GM12878 (cell line): ENCODE measurements at regions not wholly inside any gene's neighbourhood (a gene's known extent, or its start where the extent isn't known, plus 50 kb on each side); places are given as distances from the start of the nearest gene placed in this dataset.

Experiments used
- ATAC-seq: fragments of 200-7000 bp; cut with Tn5 transposase; 3 replicates; pipeline ENCODE4 v1.9.1; 2020; ENCODE audit warnings: mild to moderate bottlenecking, moderate library complexity
- BruUV-seq: library from RNA; stranded (reverse); fragments of 400-500 nt; replicated peaks from 2 replicates; lab custom pipeline; 2021; lab: Mats Ljungman, UMichigan
- CTCF ChIA-PET: fragments of 300-600 bp; sonication (Branson Sonifier 250); formaldehyde crosslinking; extraction: SDS; loops from one replicate; lab custom pipeline; 2021; ENCODE audit warnings: inconsistent platforms; lab: Yijun Ruan, JAX
- POLR2A ChIA-PET: fragments of 350-600 bp; formaldehyde crosslinking; extraction: SDS; loops from one replicate; lab custom pipeline; 2021; ENCODE audit warnings: inconsistent platforms; lab: Charles Lee
- RAD21 ChIA-PET: fragments of 300-600 bp; sonication (Branson Sonifier 250); formaldehyde crosslinking; loops from one replicate; lab custom pipeline; 2023; ENCODE audit warnings: antibody characterized with exemption; ENCODE audit not compliant: unreplicated experiment; lab: Charles Lee
- SMC1A ChIA-PET: fragments of 300-600 bp; sonication (Branson Sonifier 250); formaldehyde crosslinking; loops from one replicate; lab custom pipeline; 2023; ENCODE audit not compliant: unreplicated experiment, uncharacterized antibody; lab: Charles Lee
- DNase-seq: peaks from one replicate; pipeline ENCODE4 v3.0.0-alpha.2; 2011; ENCODE audit warnings: low read depth, low spot score
- FAIRE-seq: peaks from 3 replicates; lab custom pipeline; 2011; peaks lifted over from hg19 to GRCh38; lab: Jason Lieb, UNC
- H2AFZ ChIP-seq: 2 replicates; pipeline ENCODE4 v1.6.0; 2011; ENCODE audit warnings: low read depth, low read length, control low read depth; ENCODE audit not compliant: control insufficient read depth
- H3K27ac ChIP-seq: 2 replicates; pipeline ENCODE4 v1.5.1; 2011; ENCODE audit warnings: control low read depth; ENCODE audit not compliant: control insufficient read depth, insufficient read depth
- H3K27me3 ChIP-seq, 2 experiments: replicated peaks in 1 of 2; 2 replicates each; pipeline versions ENCODE4 v1.6.0 to v1.6.1; 2011; ENCODE audit warnings: low read length in 1 of 2; ENCODE audit not compliant: control insufficient read depth in 2 of 2, insufficient read depth in 2 of 2
- H3K36me3 ChIP-seq, 2 experiments: 2 replicates each; pipeline ENCODE4 v1.5.1; 2011; ENCODE audit warnings: low read length in 1 of 2; ENCODE audit not compliant: control insufficient read depth in 2 of 2, insufficient read depth in 2 of 2
- H3K4me1 ChIP-seq: 2 replicates; pipeline ENCODE4 v1.6.1; 2011; ENCODE audit warnings: mild to moderate bottlenecking, low read length, moderate library complexity, mixed read lengths; ENCODE audit not compliant: control insufficient read depth, insufficient read depth
- H3K4me2 ChIP-seq: 2 replicates; pipeline ENCODE4 v1.6.0; 2011; ENCODE audit warnings: control low read depth; ENCODE audit not compliant: control insufficient read depth, insufficient read depth
- H3K4me3 ChIP-seq: fragments of 200-600 bp; sonication (generic); 2 replicates; pipeline ENCODE4 v1.5.1; 2016
- H3K79me2 ChIP-seq: 2 replicates; pipeline ENCODE4 v1.6.0; 2011; ENCODE audit warnings: low read length; ENCODE audit not compliant: control insufficient read depth, insufficient read depth
- H3K9ac ChIP-seq: 2 replicates; pipeline ENCODE4 v1.8.0; 2011; ENCODE audit warnings: low read length, control low read depth, mixed read lengths; ENCODE audit not compliant: control insufficient read depth, insufficient read depth
- H3K9me3 ChIP-seq: replicated peaks from 3 replicates; pipeline ENCODE4 v1.5.1; 2011; ENCODE audit warnings: mild to moderate bottlenecking, low read length; ENCODE audit not compliant: control insufficient read depth, insufficient read depth
- H4K20me1 ChIP-seq: 2 replicates; pipeline ENCODE4 v1.6.0; 2011; ENCODE audit not compliant: control insufficient read depth, insufficient read depth
- CBX3 ChIP-seq: fragments of 200-600 bp; sonication (generic); IDR thresholded peaks from 2 replicates; pipeline ENCODE4 v1.6.1; 2016; ENCODE audit warnings: low read depth, borderline replicate concordance
- HDAC2 ChIP-seq: fragments of 200-600 bp; sonication (generic); IDR thresholded peaks from 2 replicates; pipeline ENCODE4 v1.6.1; 2017
- IKZF1 ChIP-seq: fragments of 450-650 bp; conservative IDR thresholded peaks from 2 replicates; pipeline ENCODE4 v1.6.1; 2017; ENCODE audit warnings: antibody characterized with exemption, mild to moderate bottlenecking
- JUNB ChIP-seq: IDR thresholded peaks from 2 replicates; pipeline ENCODE4 v1.6.1; 2016; ENCODE audit warnings: antibody characterized with exemption, mild to moderate bottlenecking
- MAX ChIP-seq: IDR thresholded peaks from 2 replicates; pipeline ENCODE4 v1.6.1; 2012; ENCODE audit warnings: low read depth, low read length, improper control_type of control experiment
- MEF2A ChIP-seq: IDR thresholded peaks from 2 replicates; pipeline ENCODE4 v1.6.1; 2011; ENCODE audit warnings: low read depth, mild to moderate bottlenecking, low read length, moderate library complexity; ENCODE audit not compliant: insufficient read depth
- MEF2B ChIP-seq: fragments of 450-650 bp; IDR thresholded peaks from 2 replicates; pipeline ENCODE4 v1.6.1; 2018; ENCODE audit warnings: mild to moderate bottlenecking, moderate library complexity; ENCODE audit not compliant: partially characterized antibody, poor library complexity, severe bottlenecking
- MTA2 ChIP-seq: fragments of 450-650 bp; IDR thresholded peaks from 2 replicates; pipeline ENCODE4 v1.6.1; 2016; ENCODE audit warnings: low read depth, mild to moderate bottlenecking, moderate library complexity
- PML ChIP-seq: IDR thresholded peaks from 2 replicates; pipeline ENCODE4 v1.6.1; 2012; ENCODE audit warnings: low read length, inconsistent platforms
- POU2F2 ChIP-seq: IDR thresholded peaks from 3 replicates; pipeline ENCODE4 v1.6.1; 2011; ENCODE audit warnings: low read depth, mild to moderate bottlenecking, low read length, borderline replicate concordance
- RUNX3 ChIP-seq: IDR thresholded peaks from 2 replicates; pipeline ENCODE4 v1.6.1; 2012; ENCODE audit warnings: low read length, inconsistent platforms
- SKIL ChIP-seq: fragments of 450-650 bp; IDR thresholded peaks from 2 replicates; pipeline ENCODE4 v1.6.1; 2017; ENCODE audit warnings: mild to moderate bottlenecking, low read depth, inconsistent platforms; ENCODE audit not compliant: poor library complexity, severe bottlenecking
- SP1 ChIP-seq: IDR thresholded peaks from one replicate; pipeline ENCODE4 v1.6.1; 2011; ENCODE audit warnings: low read depth, low read length
- STAT1 ChIP-seq: fragments of 450-650 bp; conservative IDR thresholded peaks from 2 replicates; pipeline ENCODE4 v1.6.1; 2014; ENCODE audit warnings: antibody characterized with exemption, mild to moderate bottlenecking
- WGBS: methylation state at CpG from one replicate; pipeline ENCODE4 v1.1.6; 2016; ENCODE audit warnings: low lambda C conversion rate; ENCODE audit not compliant: insufficient replicate concordance, insufficient coverage; ENCODE audit errors: missing lambda C conversion rate; 5-methylcytosine and 5-hydroxymethylcytosine counted together
- in situ Hi-C: fragments of 300-500 bp; cut with MboI; formaldehyde crosslinking; loops from 9 replicates; pipeline ENCODE4 v1.14.3; 2018; ENCODE audit warnings: mixed read lengths
- intact Hi-C: fragments of 100-400 bp; cut with micrococcal nuclease; formaldehyde crosslinking; loops from one replicate; pipeline ENCODE4 v1.14.2; 2022; ENCODE audit not compliant: unreplicated experiment

GRCh38 chr2:128456281-128456680, 137.6 kb upstream of the HS6ST1 start:
- ChIA-PET RAD21 (no interaction called here), SMC1A (no interaction called here), POLR2A (no interaction called here), CTCF (no interaction called here)
- no peak overlapping the region for H3K4me3 ChIP-seq
- H3K4me2 ChIP-seq = no peak overlapping the region
- BruUV-seq = no TSS peak
- intact Hi-C loops (no loop called here), in situ Hi-C loops (no loop called here)
- 16% methylated on average over 5 of the region's 5 CpGs for WGBS
- H3K79me2 ChIP-seq = no peaks in the 10 kb centered on the region
- H2AFZ ChIP-seq = no peak overlapping the region
- H3K4me1 ChIP-seq = no peaks in the 10 kb centered on the region
- ATAC-seq = no peak
- FAIRE-seq = no peak
- H3K27me3 ChIP-seq = no peaks in the 10 kb centered on the region; a peak in 1 of 4 replicates
- H4K20me1 ChIP-seq = no peaks in the 10 kb centered on the region
- DNase-seq = no peak
- H3K9me3 ChIP-seq = no peaks in the 10 kb centered on the region
- no peak for TF ChIP-seq MEF2A
- no peak for TF ChIP-seq CBX3
- TF ChIP-seq PML = no peak
- no peak overlapping the region for H3K27ac ChIP-seq
- H3K36me3 ChIP-seq = no peaks in the 10 kb centered on the region
- H3K9ac ChIP-seq = no peak overlapping the region

GRCh38 chr2:128457006-128457604, 138.4 kb upstream of the HS6ST1 start:
- no peak for ATAC-seq
- H4K20me1 ChIP-seq = no peaks in the 10 kb centered on the region
- H3K4me1 ChIP-seq = no peaks in the 10 kb centered on the region
- WGBS = 65% methylated on average over 4 of the region's 4 CpGs
- ChIA-PET CTCF (no interaction called here), POLR2A (no interaction called here), SMC1A (no interaction called here), RAD21 (no interaction called here)
- H3K27me3 ChIP-seq = no peaks in the 10 kb centered on the region; a peak in 1 of 4 replicates
- no peaks in the 10 kb centered on the region for H3K9me3 ChIP-seq
- H3K4me3 ChIP-seq = no peak overlapping the region
- no peak overlapping the region for H2AFZ ChIP-seq
- no TSS peak for BruUV-seq
- FAIRE-seq = no peak
- in situ Hi-C loops = no loop called here
- no peak overlapping the region for H3K9ac ChIP-seq
- H3K4me2 ChIP-seq = no peak overlapping the region
- H3K27ac ChIP-seq = no peak overlapping the region
- H3K36me3 ChIP-seq = no peaks in the 10 kb centered on the region
- no peaks in the 10 kb centered on the region for H3K79me2 ChIP-seq
- DNase-seq = no peak
- intact Hi-C loops = no loop called here
- TF ChIP-seq JUNB = no peak
- no peak for TF ChIP-seq MAX
- TF ChIP-seq MEF2B = no peak
- TF ChIP-seq SP1 = no peak
- no peak for TF ChIP-seq STAT1
- TF ChIP-seq POU2F2 = no peak
- TF ChIP-seq IKZF1 = no peak
- TF ChIP-seq MTA2 = no peak
- TF ChIP-seq SKIL = no peak
- TF ChIP-seq RUNX3 = no peak
- TF ChIP-seq HDAC2 = no peak
- no peak for TF ChIP-seq PML
